Ascending aorta (tissue), 2 donors: ENCODE measurements at regions not wholly inside any gene's neighbourhood (a gene's known extent, or its start where the extent isn't known, plus 50 kb on each side); places are given as distances from the start of the nearest gene placed in this dataset.

ENCODE experiments used
- DNase-seq, 2 donors: peaks; one replicate each; pipeline ENCODE4 v3.0.0-alpha.2; 2019; ENCODE audit warnings: low spot score in 2 of 2
- H3K27ac ChIP-seq, 2 donors: fragments of 200-600 bp; sonication (generic); one replicate each; pipeline ENCODE4 v1.5.1; 2016 to 2017; ENCODE audit warnings: mild to moderate bottlenecking in 1 of 2
- H3K27me3 ChIP-seq: fragments of 200-600 bp; sonication (generic); one replicate; pipeline ENCODE4 v1.5.1; 2017
- H3K36me3 ChIP-seq, 2 donors: fragments of 200-600 bp; sonication (generic); one replicate each; pipeline ENCODE4 v1.5.1; 2016
- H3K4me1 ChIP-seq, 2 donors: fragments of 200-600 bp; sonication (generic); one replicate each; pipeline ENCODE4 v1.5.1; 2016 to 2017; ENCODE audit warnings: mild to moderate bottlenecking in 1 of 2
- H3K4me3 ChIP-seq, 2 donors: fragments of 200-600 bp; sonication (generic); one replicate each; pipeline ENCODE4 v1.5.1; 2016 to 2017; ENCODE audit warnings: mild to moderate bottlenecking in 1 of 2
- H3K9me3 ChIP-seq, 2 donors: fragments of 200-600 bp; sonication (generic); one replicate each; pipeline ENCODE4 v1.5.1; 2016
- intact Hi-C: fragments of 100-400 bp; cut with DNase I; formaldehyde crosslinking; loops from one replicate; pipeline ENCODE4 v1.15.1; 2023
- TF ChIP-seq, protein P1 (sequence below), 3 experiments: fragments of 200-600 bp in 2 of 3; fragments of 450-650 bp in 1 of 3; sonication (generic) in 2 of 3; IDR thresholded peaks; one replicate each; pipeline ENCODE4 v1.5.1; 2016 to 2019; ENCODE audit warnings: antibody characterized with exemption in 3 of 3, mild to moderate bottlenecking in 1 of 3, moderate library complexity in 1 of 3

DNA sequence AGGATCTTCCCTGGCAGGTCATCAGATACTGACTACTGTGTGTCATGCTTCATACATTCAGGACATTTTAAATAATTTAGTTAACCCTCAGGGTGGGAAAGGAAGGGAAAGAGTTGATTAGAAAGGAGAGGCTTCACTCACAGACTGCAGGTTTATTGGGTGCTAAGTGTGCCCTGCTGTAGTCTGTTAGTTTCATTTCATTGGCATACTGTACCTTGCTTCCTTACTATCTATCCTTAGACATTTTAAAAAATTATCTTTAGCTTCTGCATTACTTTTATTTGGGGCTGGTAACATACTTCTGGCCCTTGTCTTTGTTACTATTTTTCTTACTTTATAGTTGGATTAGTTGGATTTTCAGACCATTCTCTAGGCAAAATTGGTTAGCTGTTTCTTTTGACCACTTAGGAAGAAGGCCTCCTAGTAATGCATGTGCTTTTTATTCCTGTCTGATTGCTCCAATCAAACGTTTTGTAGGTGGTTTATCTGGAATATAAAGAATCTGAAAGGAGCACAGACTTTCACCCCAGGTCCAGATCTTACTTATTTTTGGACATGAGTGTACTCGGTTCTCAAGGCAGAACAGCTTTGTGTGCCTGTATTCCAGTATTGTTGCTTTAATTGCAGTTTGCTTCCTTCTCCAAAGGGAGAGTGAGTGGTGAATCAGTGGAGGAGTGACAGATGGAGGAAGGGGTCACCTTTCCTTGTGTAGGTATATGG, 82.7 kb upstream of the PRDM1 start:
- no peaks in the 10 kb centered on the region for H3K9me3 ChIP-seq
- H3K4me3 ChIP-seq, result no peak overlapping the region
- no peak for DNase-seq
- no peaks in the 10 kb centered on the region for H3K36me3 ChIP-seq
- intact Hi-C loops, result no loop called here
- no peak overlapping the region for H3K27ac ChIP-seq
- no peaks in the 10 kb centered on the region for H3K4me1 ChIP-seq
- peaks cover 3% of the 10 kb centered on the region for H3K27me3 ChIP-seq
- TF ChIP-seq, protein P1, sequence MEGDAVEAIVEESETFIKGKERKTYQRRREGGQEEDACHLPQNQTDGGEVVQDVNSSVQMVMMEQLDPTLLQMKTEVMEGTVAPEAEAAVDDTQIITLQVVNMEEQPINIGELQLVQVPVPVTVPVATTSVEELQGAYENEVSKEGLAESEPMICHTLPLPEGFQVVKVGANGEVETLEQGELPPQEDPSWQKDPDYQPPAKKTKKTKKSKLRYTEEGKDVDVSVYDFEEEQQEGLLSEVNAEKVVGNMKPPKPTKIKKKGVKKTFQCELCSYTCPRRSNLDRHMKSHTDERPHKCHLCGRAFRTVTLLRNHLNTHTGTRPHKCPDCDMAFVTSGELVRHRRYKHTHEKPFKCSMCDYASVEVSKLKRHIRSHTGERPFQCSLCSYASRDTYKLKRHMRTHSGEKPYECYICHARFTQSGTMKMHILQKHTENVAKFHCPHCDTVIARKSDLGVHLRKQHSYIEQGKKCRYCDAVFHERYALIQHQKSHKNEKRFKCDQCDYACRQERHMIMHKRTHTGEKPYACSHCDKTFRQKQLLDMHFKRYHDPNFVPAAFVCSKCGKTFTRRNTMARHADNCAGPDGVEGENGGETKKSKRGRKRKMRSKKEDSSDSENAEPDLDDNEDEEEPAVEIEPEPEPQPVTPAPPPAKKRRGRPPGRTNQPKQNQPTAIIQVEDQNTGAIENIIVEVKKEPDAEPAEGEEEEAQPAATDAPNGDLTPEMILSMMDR (IDR thresholded peaks at IDR 0.05), result no peak

DNA sequence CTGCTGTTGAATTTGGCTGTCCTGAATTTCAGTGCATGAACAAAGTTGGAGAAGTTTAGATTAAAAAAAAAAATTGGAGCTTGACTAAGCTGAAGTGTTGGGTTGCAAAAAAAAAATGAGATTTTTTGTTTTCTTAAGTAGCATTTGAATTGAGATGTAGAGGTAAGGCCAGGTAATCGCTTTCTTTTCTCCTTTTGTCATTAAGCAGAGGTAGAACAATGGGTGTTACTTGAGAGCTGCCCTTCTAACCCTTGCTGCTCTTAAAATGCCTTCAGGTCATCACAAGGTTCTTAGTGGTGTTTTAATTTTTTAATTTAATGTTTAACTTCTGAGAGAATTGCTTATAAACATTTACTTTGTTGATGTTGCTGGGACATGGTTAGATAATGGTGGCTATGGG, 84.1 kb upstream of the PRDM1 start:
- no peaks in the 10 kb centered on the region for H3K9me3 ChIP-seq
- H3K4me1 ChIP-seq, result no peaks in the 10 kb centered on the region
- TF ChIP-seq, protein P1 (IDR thresholded peaks at IDR 0.05), result no peak
- H3K36me3 ChIP-seq, result no peaks in the 10 kb centered on the region
- DNase-seq, result no peak
- peaks cover 3% of the 10 kb centered on the region for H3K27me3 ChIP-seq
- H3K27ac ChIP-seq, result no peak overlapping the region
- H3K4me3 ChIP-seq, result no peak overlapping the region
- intact Hi-C loops, result no loop called here

DNA sequence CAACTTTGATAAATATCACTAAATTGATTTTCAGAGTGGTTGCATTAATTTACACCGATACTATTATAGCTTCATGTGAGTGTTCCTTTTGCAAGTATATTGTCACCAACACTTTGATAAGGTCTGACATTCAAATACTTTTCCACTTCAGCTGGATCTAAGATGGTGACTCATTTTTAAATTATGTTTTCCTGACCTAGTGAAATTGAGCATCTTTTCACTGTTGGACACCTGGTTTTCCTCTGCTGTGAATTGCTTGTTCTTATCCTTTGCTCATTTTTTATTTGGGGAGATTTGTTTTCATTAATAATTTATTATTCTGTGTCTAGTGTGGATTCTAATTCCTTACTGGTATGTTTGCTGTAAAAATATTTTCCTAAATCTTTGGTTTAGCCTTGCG, 85.2 kb upstream of the PRDM1 start:
- intact Hi-C loops, result no loop called here
- Histone ChIP-seq H3K36me3 (no peaks in the 10 kb centered on the region), H3K27me3 (peaks cover 3% of the 10 kb centered on the region), H3K9me3 (no peaks in the 10 kb centered on the region), H3K4me1 (no peaks in the 10 kb centered on the region), H3K27ac (no peak overlapping the region), H3K4me3 (no peak overlapping the region)
- DNase-seq, result no peak
- TF ChIP-seq, protein P1 (IDR thresholded peaks at IDR 0.05), result no peak

DNA sequence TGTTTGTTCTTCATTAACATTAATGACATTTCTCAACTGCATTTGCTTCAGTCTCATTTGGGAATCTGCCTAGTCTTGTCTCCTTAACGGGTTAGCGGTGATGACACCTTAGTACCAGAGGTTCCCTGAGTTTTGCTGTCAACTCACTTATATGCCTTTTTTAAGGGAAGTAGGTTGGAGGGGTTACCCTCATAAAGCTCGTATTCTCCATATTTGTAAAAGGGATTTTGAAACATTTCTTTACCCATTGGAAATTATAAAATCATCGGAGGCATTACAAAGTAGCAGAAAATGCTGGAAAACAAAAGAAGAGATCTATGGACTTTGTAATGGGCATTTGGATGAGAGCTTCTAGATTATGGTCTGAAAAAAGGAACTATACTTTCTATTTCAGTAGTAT, 88.7 kb upstream of the PRDM1 start:
- H3K36me3 ChIP-seq, result no peaks in the 10 kb centered on the region
- peaks cover 19% of the 10 kb centered on the region for H3K27me3 ChIP-seq
- DNase-seq, result no peak
- intact Hi-C loops, result no loop called here
- no peak overlapping the region for H3K4me3 ChIP-seq
- no peaks in the 10 kb centered on the region for H3K9me3 ChIP-seq
- no peak overlapping the region for H3K27ac ChIP-seq
- TF ChIP-seq, protein P1 (IDR thresholded peaks at IDR 0.05), result no peak
- peaks cover 3 to 4% of the 10 kb centered on the region in 2 donors for H3K4me1 ChIP-seq

DNA sequence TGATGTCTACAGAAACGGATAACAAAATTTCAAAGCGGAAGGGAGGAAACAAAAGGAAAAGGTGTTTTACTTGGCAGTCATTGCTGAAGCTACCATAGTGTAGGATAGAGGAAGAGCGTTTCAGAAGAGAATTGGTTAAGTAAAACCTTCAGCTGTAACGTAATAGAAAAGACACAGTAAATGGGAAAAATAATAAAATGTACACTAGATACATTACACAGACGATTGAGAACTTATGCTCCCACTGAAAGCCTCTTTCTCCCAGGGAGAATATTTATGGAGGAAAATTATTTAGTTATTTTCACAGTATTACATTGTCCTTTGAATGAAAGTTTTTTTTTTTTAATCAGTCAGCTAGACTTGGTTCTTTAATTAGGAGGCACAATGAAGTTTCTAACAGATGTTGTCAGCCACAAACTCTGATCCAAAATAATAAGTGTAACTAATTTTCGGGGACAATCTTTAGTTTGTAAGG, 90.7 kb upstream of the PRDM1 start:
- DNase-seq, result no peak
- Histone ChIP-seq H3K27me3 (peaks cover 20% of the 10 kb centered on the region), H3K4me1 (peaks cover 3 to 4% of the 10 kb centered on the region in 2 donors), H3K36me3 (no peaks in the 10 kb centered on the region), H3K27ac (peak overlapping the region in 1 of 2 donors; percentile 51), H3K9me3 (no peaks in the 10 kb centered on the region), H3K4me3 (peak overlapping the region; percentile 65 to 75)
- intact Hi-C loops, result no loop called here
- TF ChIP-seq, protein P1 (IDR thresholded peaks at IDR 0.05), result no peak
